ENCODE measurements at regions not wholly inside any gene's neighbourhood (a gene's known extent, or its start where the extent isn't known, plus 50 kb on each side); places are given as distances from the start of the nearest gene placed in this dataset.

DNA sequence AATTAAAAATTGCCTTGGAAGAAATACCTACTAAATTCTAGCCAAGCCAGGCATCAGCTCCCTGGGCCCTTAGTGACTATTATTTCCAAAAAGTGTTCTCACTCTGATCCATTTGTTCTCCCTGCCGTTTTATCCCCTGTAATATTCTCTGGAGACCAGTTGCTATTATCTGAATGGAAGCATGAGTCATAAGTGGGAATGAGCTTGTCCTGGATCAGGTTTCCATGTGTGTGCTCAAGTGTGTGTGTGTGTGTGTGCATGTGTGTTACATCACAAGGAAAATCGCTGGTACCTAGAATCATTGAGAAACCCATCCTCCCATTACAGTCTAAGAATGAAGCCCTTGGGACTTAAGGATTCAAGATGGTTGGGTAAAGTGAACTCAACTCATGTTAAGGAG is 130.3 kb upstream of the CXCR4 start:
- DNase-seq (ENCODE audit: low read depth), result peak; percentile 84
- H3K27me3 Mint-ChIP-seq (ENCODE audit: low read depth, unreplicated experiment), result peaks cover 4% of the 10 kb centered on the region
- TF ChIP-seq CTCF (IDR thresholded peaks at IDR 0.05; ENCODE audit: insufficient read depth, low read depth, low read length), result no peak
- TF ChIP-seq EZH2 (IDR thresholded peaks at IDR 0.05; ENCODE audit: insufficient read depth, low read length), result no peak
- H3K9me3 Mint-ChIP-seq (ENCODE audit: unreplicated experiment), result no peaks in the 10 kb centered on the region
- Histone ChIP-seq H3K9ac (ENCODE audit: low read length) (no peak overlapping the region), H4K20me1 (ENCODE audit: insufficient read depth, low read length) (no peaks in the 10 kb centered on the region), H3K36me3 (ENCODE audit: insufficient read depth, low read length) (no peaks in the 10 kb centered on the region), H3K27me3 (ENCODE audit: insufficient read depth, low read length) (no peaks in the 10 kb centered on the region), H2AFZ (ENCODE audit: low read depth, low read length) (no peak overlapping the region), H3K27ac (ENCODE audit: low read depth, low read length) (no peak overlapping the region), H3K79me2 (ENCODE audit: insufficient read depth, low read length) (no peaks in the 10 kb centered on the region), H3K4me1 (ENCODE audit: insufficient read depth, low read length) (peaks cover 4% of the 10 kb centered on the region), H3K9me3 (ENCODE audit: insufficient read depth, low read depth, low read length) (no peaks in the 10 kb centered on the region), H3K4me2 (ENCODE audit: low read length) (no peak overlapping the region), H3K4me3 (ENCODE audit: insufficient read depth, low read depth, low read length) (no peak overlapping the region)
- no peak overlapping the region for H3K4me3 Mint-ChIP-seq (ENCODE audit: unreplicated experiment)
- peaks cover 4% of the 10 kb centered on the region for H3K4me1 Mint-ChIP-seq (ENCODE audit: low read depth, unreplicated experiment)
- no peaks in the 10 kb centered on the region for H3K36me3 Mint-ChIP-seq (ENCODE audit: low read depth, unreplicated experiment)
- no peak for FAIRE-seq
- H3K27ac Mint-ChIP-seq (ENCODE audit: unreplicated experiment), result no peak overlapping the region

GRCh38 chr2:136247204-136247950 is 129.4 kb upstream of the CXCR4 start:
- Mint-ChIP-seq H3K4me1 (ENCODE audit: low read depth, unreplicated experiment) (peaks cover 6% of the 10 kb centered on the region), H3K4me3 (ENCODE audit: unreplicated experiment) (no peak overlapping the region), H3K27me3 (ENCODE audit: low read depth, unreplicated experiment) (peaks cover 4% of the 10 kb centered on the region), H3K27ac (ENCODE audit: unreplicated experiment) (no peak overlapping the region), H3K9me3 (ENCODE audit: unreplicated experiment) (peaks cover 2% of the 10 kb centered on the region), H3K36me3 (ENCODE audit: low read depth, unreplicated experiment) (no peaks in the 10 kb centered on the region)
- Histone ChIP-seq H3K4me3 (ENCODE audit: insufficient read depth, low read depth, low read length) (no peak overlapping the region), H3K9me3 (ENCODE audit: insufficient read depth, low read depth, low read length) (no peaks in the 10 kb centered on the region), H3K79me2 (ENCODE audit: insufficient read depth, low read length) (no peaks in the 10 kb centered on the region), H3K27ac (ENCODE audit: low read depth, low read length) (no peak overlapping the region), H3K4me2 (ENCODE audit: low read length) (no peak overlapping the region), H3K27me3 (ENCODE audit: insufficient read depth, low read length) (no peaks in the 10 kb centered on the region), H3K9ac (ENCODE audit: low read length) (no peak overlapping the region), H2AFZ (ENCODE audit: low read depth, low read length) (no peak overlapping the region), H4K20me1 (ENCODE audit: insufficient read depth, low read length) (no peaks in the 10 kb centered on the region), H3K36me3 (ENCODE audit: insufficient read depth, low read length) (no peaks in the 10 kb centered on the region), H3K4me1 (ENCODE audit: insufficient read depth, low read length) (peaks cover 6% of the 10 kb centered on the region)
- TF ChIP-seq CTCF (IDR thresholded peaks at IDR 0.05; ENCODE audit: insufficient read depth, low read depth, low read length) (no peak), EZH2 (IDR thresholded peaks at IDR 0.05; ENCODE audit: insufficient read depth, low read length) (no peak)
- FAIRE-seq, result no peak
- peak; percentile 64 for DNase-seq (ENCODE audit: low read depth)

DNA sequence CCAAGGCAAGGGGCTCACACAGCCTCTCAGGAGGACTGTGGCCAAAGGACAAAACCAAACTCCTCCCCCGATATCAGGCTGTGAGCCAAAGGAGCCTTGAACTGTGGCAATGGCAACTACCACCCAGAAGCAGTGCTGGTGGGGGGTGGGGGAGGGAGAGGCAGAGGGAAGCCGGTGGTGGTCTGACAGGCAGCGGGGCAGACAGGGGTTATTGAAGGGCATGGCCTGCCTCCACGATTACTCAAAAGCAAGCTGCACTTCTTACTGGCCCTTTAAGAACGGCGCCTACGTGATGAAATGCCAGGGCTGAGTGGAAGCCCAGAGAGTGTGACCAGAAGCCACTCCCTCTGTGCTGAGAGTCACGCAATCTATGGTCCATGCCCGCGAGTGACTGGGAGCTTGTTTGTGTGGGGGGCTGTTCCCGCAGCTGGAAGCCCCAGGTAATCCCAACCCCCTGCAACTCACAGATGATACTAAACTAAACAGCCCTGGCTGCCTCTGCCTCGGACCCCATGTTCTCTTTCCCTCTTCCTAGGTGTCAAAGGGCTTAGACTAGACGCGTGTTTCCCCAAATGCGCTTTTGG is 128.2 kb upstream of the CXCR4 start:
- Histone ChIP-seq H3K79me2 (ENCODE audit: insufficient read depth, low read length) (no peaks in the 10 kb centered on the region), H3K4me2 (ENCODE audit: low read length) (peak overlapping the region; percentile 64), H3K27me3 (ENCODE audit: insufficient read depth, low read length) (no peaks in the 10 kb centered on the region), H2AFZ (ENCODE audit: low read depth, low read length) (peak overlapping the region; percentile 65), H3K9me3 (ENCODE audit: insufficient read depth, low read depth, low read length) (no peaks in the 10 kb centered on the region), H3K9ac (ENCODE audit: low read length) (no peak overlapping the region), H3K36me3 (ENCODE audit: insufficient read depth, low read length) (no peaks in the 10 kb centered on the region), H3K27ac (ENCODE audit: low read depth, low read length) (no peak overlapping the region), H4K20me1 (ENCODE audit: insufficient read depth, low read length) (no peaks in the 10 kb centered on the region), H3K4me1 (ENCODE audit: insufficient read depth, low read length) (peaks cover 6% of the 10 kb centered on the region), H3K4me3 (ENCODE audit: insufficient read depth, low read depth, low read length) (no peak overlapping the region)
- H3K27me3 Mint-ChIP-seq (ENCODE audit: low read depth, unreplicated experiment), result peaks cover 2% of the 10 kb centered on the region
- H3K36me3 Mint-ChIP-seq (ENCODE audit: low read depth, unreplicated experiment), result no peaks in the 10 kb centered on the region
- FAIRE-seq (no peak), DNase-seq (ENCODE audit: low read depth) (peak; percentile 47)
- H3K4me3 Mint-ChIP-seq (ENCODE audit: unreplicated experiment), result no peak overlapping the region
- no peak for TF ChIP-seq EZH2 (IDR thresholded peaks at IDR 0.05; ENCODE audit: insufficient read depth, low read length)
- H3K27ac Mint-ChIP-seq (ENCODE audit: unreplicated experiment), result no peak overlapping the region
- peaks cover 3% of the 10 kb centered on the region for H3K9me3 Mint-ChIP-seq (ENCODE audit: unreplicated experiment)
- peaks cover 6% of the 10 kb centered on the region for H3K4me1 Mint-ChIP-seq (ENCODE audit: low read depth, unreplicated experiment)
